Activated CD8-positive, alpha-beta memory T cell treated with anti-CD3 and anti-CD28 coated beads, Interleukin-2, amount 50 U/mL, for 4 hours (primary cell): ENCODE measurements at regions not wholly inside any gene's neighbourhood (a gene's known extent, or its start where the extent isn't known, plus 50 kb on each side); places are given as distances from the start of the nearest gene placed in this dataset.
"Not testable (repeated sequence)": the region's sequence is repeated elsewhere in the genome, so short reads cannot be mapped to it uniquely, and the experiment has no call there.

Source experiments
- DNase-seq: peaks from one replicate; pipeline ENCODE4 v3.0.0-alpha.2; 2020

DNA sequence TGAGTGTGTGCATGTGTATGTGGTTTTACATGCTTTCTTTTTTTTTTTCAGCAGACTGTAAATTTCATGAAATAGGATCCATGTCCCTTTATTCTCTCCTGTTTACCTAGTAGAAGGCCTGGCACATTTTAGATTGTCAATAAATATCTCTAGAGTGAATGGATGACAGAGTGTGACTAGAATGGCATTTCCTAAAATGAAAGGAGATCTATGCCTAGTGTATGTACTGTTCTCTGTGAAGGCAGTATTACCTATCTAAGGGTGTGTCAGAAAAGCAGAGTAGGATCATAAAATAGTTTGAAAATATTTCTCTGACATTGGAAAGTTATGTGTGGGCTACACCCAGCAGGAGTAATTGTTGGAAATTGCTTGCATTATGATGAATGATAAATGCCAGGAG, 1876.0 kb upstream of the C9orf72 start:
- no peak for DNase-seq

DNA sequence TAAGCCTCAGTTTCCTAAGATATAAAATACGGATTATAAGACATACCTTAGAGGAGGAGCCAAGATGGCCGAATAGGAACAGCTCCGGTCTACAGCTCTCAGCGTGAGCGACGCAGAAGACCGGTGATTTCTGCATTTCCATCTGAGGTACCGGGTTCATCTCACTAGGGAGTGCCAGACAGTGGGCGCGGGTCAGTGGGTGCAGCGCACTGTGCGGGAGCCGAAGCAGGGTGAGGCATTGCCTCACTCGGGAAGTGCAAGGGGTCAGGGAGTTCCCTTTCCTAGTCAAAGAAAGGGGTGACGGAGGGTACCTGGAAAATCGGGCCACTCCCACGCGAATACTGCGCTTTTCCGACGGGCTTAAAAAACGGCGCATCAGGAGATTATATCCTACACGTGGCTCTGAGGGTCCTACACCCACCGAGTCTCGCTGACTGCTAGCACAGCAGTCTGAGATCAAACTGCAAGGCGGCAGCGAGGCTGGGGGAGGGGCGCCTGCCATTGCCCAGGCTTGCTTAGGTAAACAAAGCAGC, 1877.1 kb upstream of the C9orf72 start:
- DNase-seq: not testable (repeated sequence)

DNA sequence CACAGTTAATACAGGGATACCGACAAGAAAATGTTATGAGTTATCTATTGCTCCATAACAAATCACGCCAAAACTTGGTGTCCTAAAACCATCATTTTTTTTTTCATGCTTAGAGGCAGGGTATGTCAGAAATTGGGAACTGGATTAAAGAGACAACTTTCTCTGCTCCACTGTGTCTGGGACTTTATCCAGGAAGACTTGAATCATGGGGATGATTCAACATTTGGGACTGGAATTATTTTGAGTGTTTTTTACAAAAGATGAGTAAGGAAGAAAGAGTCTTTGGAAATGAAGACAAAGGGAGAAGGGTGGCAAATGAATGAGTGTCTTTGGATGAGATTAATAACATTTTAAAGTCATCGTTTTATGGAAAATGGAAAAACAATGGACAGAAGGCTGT, 1883.7 kb upstream of the C9orf72 start:
- DNase-seq: no peak

DNA sequence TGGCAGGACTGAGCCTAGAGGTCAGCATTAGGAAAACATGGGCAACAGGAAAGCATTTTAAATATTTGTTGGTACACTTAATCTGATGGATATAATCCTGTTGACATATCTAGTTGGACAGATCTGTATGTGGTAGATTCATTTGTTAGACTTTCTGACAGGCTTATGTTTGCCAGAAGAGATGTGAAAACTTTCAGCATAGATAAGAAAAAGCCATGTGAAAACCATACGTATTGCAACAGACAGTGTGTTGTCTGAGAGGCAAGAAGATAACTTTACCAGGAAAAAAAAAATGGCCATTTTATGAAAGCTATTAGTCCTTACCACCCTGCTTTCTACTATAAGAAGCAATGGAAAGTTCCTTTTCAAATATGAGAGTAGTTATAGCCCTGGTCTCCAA, 1902.2 kb upstream of the C9orf72 start:
- DNase-seq: no peak

DNA sequence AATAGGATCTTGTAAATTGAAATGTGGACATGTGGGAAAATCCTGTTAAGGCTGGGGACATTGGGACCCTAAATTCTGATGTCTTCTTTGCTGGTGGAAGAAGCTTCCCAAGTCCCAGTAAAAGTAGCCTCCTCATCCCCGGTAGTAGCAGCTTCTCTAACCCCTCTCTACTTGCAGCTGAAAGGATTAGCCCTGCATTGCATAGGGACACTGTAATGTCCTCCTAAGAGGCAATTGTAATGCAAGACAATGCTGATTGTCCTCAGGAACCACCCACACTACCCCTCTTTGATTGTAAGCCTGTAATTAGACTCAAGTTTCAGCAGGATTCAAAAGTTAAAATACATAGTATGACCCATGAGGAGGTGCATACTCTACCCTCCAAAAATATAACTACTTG, 1938.4 kb upstream of the C9orf72 start:
- no peak for DNase-seq

DNA sequence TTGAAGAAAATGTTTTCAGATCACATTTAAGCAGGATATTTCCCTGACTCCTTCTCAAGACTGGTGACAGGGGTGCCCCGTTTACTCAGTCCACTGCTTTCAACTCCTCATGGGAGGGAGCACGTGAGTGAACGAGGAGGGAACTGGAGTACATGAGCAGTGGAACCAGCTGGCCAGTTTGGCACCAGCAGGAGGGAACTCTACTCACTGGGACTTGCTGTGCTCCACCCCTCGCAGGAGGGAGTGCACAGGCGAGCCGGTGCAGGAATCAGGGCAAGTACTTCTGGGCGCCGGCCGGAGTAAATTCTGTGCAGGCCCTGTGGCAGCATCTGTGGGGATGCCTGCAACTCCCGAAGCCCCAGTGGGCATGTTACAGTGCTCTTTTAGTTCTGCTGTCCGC, 1941.1 kb upstream of the C9orf72 start:
- DNase-seq: no peak

DNA sequence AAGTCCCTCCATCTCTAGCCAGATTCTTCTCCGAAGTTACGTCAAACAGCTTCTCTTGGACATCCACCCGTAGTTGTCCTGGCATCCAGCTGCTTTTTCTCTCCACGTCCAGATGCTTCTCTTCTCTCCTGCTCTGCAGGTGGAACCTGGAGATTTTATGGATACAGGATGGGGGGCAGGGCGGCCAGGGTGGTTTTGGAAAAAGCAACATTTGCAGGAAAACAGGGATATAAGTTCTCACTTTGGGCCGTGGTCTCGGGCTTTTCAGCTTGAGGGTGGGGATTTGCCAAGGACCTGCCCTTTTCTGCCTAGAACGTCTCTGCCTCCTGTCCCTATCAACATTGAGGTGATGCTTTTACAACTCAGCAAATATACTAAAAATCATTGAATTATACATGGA, 1941.6 kb upstream of the C9orf72 start:
- DNase-seq: no peak

DNA sequence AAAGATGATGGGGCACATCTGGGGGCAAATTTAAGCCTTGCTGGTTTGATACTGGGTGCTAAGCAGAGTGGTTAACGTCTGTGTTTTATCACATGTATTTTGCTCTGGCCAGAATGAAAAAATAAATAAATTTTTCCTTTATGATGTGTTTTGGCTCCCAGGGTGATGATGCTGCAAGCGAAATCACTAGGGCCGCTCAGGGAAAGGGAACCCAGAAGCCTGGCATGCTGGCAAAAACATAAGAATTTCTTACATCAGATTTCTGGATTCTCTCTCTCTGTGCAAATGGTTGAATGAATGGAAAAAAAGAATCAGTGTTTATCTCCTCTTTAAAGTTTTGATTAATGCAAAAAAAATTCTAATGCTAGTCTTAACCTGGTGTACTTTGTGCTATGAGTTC, 1975.2 kb upstream of the C9orf72 start:
- DNase-seq: no peak

DNA sequence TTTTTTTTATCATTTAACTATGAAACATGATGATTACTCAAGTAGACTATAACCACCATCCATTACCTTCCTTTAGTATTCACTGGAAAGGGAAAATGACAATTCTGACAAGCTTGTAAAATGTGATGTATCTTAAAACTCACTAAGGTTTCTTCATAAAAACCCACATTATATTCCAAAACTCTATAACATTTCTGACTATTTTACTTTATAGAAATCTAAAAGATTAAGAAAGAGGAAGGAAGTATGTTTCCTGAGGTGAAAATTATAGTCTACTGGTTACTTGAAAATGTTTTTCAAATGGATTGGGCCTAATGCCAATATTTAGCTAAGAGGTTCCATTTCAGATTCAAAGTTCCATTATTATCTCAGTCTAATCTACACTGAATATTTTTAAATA, 1982.2 kb upstream of the C9orf72 start:
- no peak for DNase-seq

DNA sequence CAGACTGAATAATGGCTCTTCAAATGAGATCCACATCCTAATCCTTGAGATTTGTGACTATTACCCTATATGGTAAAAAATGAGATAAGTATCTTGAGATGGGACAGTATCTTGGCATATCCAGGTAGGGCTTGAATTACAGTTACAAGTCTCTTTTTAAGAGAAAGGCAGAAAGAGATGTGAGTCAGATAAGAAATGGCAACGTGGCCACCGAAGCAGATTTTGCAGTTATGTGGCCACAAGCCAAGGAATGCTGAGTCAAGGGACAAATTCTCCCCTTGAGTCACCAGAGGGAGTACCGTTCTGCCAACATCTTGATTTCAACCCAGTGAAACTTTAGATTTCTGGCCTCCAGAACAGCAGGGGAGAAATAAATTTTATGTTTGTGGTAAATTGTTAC, 1983.0 kb upstream of the C9orf72 start:
- no peak for DNase-seq

DNA sequence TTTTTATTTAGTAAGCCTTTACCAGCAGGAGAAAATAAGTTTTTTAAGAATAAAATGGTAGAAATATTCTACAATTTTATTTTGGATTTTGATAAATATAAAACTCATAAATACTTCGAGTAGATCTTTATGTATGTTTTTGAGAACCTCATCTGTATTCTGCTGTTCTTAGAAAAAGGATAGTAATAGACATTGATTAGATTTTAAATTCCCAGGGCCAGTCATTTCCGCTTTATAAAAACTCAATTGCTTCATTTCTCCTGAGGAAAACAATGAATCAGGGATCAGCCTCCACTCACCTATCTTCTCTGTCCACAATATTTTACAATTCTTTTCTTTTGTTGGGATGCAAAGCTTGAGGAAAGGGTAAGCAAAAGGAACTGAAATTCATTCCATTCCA, 1983.5 kb upstream of the C9orf72 start:
- DNase-seq: no peak

DNA sequence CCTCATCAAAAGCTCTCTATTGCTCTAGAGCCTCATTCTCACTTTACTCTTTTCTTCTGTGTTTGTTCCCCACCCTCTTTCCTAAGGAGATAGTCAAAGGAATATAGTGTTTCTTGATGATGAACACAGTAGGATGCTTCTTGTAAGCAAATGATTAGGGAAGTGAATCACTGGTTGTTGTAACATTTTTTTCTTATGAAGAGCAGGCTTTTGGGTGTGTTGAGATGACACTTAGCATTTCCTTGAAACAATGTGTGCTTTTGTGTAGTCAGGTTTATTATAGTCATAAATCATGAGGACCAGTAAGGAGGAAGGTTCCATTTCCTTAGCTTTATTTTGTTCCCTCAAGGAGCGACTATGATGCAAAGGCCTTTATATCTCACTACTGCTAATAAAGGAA, 1991.3 kb upstream of the C9orf72 start:
- no peak for DNase-seq

DNA sequence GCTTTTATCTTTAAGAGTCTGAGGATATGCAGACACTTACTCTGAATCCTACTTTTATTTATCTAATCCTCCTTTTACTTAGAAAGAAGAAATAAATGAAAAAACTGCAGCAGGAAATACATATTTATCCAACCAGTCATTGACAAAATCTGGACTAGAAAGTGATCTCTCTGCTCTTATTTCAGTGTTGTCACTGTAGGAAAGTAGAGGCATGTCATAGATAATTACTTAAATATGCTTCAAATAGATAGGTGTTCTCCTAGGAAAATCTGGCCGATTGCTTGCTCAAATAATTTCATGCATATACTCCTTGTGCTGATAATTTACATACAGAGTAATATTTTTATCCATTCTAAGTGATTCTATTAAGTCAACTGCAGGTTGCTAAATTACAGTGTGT, 2001.9 kb upstream of the C9orf72 start:
- DNase-seq: no peak

DNA sequence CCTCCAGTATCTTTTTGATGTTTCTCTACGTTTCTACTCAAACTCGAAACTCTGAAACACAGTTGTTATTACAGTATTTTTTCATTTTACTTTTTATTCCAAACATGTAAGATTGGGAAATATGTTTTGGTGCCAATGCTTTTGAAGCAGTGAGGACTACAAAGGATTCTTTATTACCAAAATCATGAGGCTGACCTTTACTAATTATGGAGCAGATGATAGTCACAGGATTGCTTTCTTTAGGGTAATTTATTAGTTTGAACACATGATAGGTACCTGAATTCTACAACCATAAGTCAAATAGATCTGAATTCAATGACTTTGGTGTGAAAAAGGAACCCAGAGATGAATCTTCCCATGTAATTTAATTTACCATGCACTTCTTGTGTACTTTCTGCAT, 2015.1 kb upstream of the C9orf72 start:
- no peak for DNase-seq

DNA sequence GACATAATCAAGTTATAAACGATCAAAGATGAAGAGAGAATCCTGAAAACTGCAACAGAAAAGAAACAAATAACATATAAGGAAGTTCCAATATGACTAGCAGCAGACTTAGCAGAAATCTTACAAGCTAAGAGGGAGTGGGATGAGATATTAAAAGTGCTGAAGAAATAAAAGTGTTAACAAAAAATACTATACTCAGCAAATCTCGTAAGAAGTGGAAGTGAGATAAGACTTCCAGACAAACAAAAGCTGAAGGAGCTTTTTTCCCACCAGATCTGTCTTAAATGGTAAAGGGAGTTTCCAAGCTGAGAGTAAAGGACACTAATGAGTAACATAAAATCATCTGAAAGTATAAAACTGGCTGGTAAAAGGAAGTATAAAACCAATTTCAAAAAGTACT, 2036.0 kb upstream of the C9orf72 start:
- no peak for DNase-seq

DNA sequence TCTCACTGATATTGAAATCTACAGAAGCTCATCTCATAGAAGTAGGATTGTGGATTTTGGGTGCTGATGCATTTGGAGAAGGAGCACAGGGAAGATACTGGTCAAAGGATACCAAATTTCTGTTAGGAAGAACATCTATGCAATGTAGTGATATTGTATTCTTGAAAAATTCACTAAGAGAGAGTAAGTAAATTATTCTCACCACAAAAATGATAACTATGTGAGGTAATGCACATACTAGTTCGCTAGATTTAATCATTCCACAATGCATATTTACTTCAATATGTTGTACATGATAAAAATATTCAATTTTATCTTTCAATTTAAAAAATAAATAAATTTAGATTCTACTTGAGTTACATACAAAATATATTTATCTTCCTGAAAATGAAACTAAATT, 2040.5 kb upstream of the C9orf72 start:
- no peak for DNase-seq

DNA sequence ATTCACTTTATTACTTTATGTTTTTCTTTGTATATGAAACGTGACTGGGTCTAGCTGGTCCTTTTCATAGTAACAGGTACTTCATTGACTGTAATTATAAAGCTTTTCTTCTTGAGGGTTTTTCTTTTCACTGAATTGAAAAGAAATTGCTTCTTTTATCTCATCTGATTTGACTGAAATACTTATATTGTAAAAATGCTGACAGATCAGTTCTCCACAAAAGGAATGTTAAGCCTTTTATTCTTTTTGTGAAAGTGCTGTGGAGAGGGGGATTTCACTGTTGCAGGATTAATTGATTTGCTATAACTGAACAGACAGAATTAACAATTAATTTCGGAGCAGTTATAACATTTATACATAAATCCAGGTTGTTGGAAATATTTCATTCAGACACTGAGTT, 2043.6 kb upstream of the C9orf72 start:
- DNase-seq: no peak

DNA sequence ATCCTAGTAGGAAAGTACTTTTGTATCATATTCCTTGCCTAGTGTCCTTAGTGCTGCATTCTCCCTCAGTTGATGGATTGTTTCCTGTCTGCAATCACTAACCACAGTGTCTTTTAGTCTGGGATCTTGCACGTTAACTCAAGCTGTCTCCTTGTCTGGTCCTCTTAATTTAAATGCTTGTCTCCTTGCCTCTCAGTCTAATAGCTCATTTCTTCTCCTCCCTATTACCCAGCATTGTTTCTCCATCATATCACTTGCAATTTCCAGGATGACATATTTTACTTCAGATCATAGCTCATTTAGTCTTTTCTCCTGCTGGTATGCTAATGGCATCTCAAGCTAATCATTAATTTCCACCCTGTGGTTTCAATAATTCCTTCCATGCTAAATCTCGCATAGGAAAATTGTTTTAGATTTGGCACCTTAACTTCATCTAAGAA, 2052.0 kb upstream of the C9orf72 start:
- no peak for DNase-seq

DNA sequence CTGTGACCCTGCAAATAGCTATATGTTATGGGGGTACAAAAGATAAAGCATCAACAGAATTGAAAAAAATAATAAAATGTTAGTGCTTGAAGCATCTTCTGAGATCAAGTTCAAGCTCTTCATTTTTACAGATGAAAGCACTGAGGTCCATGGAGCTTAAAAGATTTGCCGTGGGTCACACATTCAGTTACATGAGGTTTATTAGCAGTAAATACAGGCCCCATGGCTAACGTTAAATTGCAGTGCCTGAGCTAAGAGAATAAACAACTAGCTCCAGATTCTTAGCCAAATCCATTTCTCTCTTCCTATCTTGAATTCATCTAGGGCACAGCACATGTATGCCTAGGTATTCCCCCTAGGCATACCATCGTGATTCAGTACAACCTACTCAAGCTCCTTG, 2052.7 kb upstream of the C9orf72 start:
- no peak for DNase-seq

DNA sequence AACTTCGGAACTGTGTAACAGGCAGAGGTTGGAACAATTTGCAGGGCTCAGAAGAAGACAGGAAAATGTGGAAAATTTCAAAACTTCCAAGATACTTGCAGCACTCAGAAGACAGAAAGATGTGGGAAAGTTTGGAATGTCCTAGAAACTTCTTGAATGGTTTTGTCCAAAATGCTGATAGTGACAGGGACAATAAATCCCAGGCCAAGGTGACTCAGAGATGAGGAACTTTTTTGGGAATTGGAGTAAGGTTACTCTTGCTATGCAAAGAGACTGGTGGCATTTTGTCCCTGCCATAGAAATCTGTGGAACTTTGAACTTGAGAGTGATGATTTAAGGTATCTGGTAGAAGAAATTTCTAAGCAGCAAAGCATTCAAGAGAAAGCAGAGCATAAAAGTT, 2055.6 kb upstream of the C9orf72 start:
- DNase-seq: not testable (repeated sequence)

DNA sequence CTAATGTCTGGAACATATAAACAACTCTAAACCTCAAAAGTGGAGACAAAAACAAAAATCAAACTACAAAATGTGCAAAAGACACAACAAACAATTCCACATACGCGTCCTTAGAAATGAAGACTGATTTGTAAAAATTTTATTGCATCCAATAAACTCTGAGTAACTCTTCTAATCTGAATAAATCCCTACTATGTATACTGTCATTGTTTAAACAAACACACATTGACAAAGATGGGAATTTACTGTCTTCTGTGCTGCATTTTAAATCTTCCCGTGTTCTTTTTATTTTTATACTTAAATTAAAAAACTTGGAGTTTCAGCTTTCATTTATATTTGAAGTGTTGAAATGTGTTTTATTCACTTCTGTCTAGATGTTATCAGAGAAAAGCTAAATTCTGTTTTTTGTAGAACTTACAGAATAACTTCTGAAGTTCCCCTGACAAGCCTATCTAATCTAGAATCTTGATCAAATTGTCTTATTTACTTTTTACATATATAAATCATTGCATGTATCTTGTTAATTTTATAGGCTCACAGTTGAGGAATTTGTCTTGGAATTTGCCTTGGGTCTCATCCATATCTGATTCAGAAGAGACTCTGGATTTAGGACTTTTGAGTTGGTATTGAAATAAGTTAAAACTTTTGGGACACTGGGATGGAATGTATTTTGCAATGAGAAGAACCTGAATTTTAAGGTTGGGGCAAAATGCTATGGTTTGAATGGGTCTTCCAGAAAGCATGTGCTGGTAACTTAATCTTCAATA, 2064.4 kb upstream of the C9orf72 start:
- no peak for DNase-seq

DNA sequence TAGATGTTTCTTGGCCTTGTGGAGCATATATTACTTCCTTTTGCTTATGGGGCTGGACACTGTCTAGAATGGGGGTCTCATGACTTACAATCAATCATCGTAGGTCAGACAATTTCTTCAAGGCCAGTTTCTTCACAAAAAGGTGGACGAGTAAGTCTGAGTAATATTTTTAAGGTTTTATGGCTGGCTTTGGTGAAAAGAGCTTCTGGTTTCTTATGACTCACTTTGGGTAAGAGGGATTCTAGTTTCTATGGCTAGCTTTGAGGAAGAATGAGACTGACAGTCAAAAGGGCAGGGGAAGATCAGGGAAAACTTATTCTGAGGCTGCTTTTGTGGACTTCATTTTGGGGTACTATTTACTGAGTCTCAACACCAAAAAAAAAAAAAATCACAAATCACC, 2067.2 kb upstream of the C9orf72 start:
- no peak for DNase-seq

DNA sequence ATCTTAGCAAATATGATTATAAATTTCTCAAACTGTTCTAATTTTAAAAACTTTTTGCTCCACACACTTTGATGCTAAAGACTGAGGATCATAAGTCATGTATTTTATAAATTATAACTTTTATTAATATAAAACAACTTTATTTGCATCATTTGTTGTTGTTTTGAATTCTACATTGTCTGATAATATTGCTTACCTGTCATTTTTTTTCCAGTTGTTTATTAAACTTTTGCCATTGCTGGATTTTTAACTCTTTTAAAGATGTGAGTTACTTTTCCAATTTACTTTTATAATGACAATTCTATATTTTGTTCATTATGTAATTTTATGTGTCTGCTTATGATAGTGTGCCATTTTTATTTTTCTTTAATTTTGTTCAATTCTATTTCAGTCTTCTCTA, 2071.2 kb upstream of the C9orf72 start:
- no peak for DNase-seq

DNA sequence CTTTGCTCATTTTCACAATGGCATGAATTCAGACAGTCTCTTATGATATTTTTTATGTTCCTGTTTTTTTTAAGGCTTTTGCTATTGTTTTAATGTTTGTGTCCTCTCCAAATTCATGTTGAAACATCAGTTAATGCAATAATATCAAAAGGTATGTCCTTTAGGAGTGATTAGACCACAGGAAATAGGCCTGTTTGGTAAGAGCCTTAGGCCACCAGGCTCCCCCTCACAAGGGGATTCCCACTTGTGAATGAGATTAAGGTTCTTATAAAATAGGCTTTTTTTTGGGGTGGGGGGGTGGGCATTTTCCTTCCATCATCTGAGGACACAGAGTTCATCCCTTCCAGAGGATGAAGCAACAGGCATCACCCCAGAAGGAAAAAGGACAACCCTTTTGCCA, 2074.2 kb upstream of the C9orf72 start:
- DNase-seq: no peak

DNA sequence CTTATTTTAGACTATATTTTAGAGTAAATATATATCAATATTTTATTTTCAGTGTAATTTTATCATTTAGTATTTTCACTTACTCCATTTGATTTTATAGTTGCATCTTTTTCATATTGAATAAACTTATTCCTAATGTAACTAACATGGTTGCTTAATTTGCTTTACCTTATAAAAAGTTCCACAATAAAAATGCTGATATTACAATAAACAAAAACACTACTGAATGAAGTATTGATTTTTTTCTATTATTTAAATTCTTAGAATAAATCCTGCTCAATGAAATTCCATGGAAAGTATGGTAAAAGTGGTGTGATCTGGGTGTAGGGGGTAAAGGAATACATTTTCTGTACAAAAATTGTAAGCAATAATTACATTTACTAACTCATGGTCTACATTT, 2074.9 kb upstream of the C9orf72 start:
- no peak for DNase-seq
